HG02759 (cell line): ENCODE measurements at regions not wholly inside any gene's neighbourhood (a gene's known extent, or its start where the extent isn't known, plus 50 kb on each side); places are given as distances from the start of the nearest gene placed in this dataset.
"Not testable (repeated sequence)": the region's sequence is repeated elsewhere in the genome, so short reads cannot be mapped to it uniquely, and the experiment has no call there.

Experiments
- ATAC-seq: cut with Tn5 transposase; IDR thresholded peaks from one replicate; pipeline ENCODE4 v1.9.1; 2021; ENCODE audit warnings: mild to moderate bottlenecking, moderate library complexity; ENCODE audit not compliant: unreplicated experiment

DNA sequence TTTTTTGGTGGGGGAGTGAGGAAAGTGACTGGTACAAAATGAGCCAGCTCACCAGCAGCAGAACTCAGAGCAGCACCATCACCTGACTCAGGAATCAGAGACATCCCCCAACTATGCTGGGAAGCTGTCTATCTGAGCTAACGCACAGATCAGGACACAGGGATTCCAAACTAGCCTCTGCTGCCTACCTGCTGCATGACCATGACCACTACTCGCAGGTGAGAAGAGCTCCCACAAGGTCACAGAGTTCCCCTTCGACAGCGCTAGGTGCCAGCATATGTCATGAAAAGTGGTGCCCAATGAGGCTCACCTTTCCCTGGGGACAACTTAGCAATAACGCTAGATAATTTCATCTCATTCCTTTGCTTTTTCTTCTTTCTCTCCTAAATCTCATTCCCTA lies 662.6 kb upstream of the CPEB2 start:
- ATAC-seq: no peak

DNA sequence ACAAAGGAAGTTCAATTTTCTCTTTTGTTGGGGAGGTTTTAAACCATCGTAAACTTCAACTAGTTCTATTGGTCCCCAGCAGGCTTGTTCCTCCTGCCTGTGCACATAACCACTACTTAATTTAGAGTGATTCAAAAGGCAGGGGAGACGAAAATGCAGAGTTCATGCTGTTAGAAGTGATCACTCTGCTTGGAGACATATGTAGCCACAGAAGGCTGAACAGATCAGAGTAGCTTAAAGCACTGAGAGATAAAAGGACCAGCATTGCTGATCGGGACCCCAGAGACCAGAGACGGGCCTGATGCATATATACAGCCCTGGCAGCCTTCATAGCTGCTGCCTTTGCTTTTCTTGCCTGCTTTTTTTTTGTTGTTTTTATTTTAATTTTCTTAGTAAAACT lies 662.0 kb upstream of the CPEB2 start:
- ATAC-seq: no peak

DNA sequence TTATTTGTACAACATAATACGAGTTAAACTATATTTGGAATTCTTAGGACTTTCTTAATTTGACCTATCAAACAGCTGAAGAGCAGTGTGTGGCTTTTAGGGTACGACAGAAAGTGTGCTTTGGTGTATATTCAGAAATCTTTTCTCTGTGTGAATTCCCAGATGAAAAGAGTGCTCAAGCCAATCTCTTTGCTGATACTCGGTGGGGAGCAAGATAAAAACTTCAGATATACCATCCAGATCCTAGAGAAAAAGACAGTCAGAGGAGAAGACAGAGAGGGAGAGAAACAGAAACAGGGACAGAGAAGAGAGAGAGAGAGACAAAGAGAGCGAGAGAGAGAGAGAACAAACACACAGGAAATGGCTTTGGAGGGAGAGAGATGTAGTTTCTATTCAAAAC lies 658.3 kb upstream of the CPEB2 start:
- no peak for ATAC-seq

DNA sequence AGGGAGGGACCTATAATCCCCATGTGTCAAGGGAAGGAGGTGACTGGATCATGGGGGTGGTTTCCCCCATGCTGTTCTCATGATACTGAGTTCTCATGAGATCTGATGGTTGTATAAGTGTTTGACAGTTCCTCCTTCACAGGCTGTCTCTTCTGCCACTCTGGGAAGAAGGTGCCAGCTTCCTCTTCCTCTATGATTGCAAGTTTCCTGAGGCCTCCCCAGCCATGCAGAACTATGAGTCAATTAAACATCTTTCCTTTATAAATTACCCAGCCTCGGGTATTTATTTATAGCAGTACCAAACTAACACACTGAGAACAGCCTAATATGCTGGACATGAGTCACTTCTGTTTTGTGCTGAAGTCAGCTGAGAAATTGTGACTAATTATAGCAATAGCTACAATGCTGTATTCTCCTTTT lies 656.9 kb upstream of the CPEB2 start:
- ATAC-seq: no peak

DNA sequence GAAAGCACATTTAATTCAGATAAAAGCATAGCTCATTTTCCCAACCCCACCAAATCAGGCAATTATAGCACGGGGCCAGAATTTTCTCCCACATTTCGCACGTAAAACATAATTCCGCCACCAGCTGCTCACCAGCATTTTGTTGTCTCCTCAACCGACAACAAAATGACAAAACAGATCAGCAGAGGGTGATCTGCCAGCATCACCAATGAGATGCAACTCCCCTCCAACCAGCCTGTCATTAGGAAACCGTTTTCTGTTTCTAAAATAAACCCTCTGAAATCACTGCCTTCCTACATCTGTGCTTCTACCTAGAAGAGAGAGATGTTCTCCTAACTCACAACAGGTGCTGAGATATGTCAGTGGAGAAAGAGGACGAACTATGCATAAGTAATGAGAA lies 654.8 kb upstream of the CPEB2 start:
- no peak for ATAC-seq

DNA sequence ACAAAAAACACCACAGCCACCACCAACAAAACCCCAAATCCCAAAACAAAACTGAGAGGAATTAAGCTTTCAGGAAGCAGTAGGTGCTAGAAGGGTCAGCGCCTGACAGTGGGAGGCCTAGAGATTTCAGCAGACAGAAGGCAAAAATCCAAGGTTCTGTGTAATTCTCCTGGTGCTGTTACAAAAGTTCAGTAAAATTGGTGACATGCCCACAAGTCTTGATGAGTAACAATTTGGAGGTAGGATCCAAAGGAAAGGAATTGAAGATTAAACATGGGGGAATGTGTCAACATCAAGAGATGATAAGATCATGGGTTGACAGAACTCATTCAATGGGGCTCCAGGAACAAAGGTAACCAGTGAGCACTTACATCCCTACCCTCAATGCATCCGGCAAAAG lies 653.8 kb upstream of the CPEB2 start:
- no peak for ATAC-seq

DNA sequence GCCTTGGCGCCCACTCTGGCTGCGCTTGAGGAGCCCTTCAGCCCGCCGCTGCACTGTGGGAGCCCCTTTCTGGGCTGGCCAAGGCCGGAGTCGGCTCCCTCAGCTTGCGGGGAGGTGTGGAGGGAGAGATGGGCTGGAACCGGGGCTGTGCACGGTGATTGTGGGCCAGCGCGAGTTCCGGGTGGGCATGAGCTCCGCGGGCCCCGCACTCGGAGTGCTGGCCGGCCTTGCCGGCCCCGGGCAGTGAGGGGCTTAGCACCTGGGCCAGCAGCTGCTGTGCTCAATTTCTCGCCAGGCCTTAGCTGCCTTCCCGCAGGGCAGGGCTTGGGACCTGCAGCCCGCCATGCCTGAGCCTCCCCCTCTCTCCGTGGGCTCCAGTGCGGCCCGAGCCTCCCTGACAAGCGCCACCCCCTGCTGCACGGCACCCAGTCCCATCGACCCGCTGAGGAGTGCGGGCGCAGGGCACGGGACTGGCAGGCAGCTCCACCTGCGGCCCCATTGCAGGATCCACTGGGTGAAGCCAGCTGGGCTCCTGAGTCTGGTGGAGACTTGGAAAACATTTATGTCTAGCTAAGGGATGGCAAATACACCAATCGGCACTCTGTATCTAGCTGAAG lies 643.6 kb upstream of the CPEB2 start:
- not testable (repeated sequence) for ATAC-seq

DNA sequence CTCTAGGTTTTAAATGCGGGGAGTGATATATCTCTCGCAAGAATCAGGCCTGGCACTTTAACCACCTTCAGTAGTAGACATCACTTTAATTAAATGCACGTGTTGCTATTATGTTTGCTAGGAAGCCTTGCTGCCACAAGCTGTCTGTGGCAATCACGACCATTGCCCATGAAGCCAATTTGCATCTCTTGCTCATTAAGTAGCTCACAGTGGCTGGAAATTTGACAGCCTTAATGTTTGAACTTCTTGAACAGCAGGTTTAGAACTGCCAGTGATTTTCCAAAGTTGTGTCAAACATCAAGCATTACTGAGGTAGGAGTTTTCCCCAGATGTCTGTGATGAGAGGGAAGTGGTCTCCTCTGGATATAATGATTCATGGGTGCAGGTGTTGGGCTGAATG lies 642.3 kb upstream of the CPEB2 start:
- ATAC-seq: no peak

DNA sequence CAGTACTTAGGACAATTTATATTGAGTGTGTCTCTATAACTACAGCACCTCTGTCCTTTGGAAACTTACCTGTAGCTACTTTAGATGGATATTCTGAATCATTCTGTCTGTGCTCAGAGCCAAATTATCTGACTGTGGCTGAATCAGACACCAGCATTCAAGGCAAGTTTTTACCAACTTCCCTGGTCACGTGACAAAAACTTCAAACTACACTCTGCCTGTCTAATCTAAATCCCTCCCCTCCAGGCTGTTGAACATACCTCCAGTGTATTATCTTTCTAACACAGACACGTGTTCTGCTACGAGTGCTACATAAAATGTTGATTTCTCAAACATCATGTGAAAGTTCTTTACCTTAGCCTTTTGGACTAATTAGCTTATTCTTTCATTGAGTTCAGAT lies 641.2 kb upstream of the CPEB2 start:
- ATAC-seq: no peak

DNA sequence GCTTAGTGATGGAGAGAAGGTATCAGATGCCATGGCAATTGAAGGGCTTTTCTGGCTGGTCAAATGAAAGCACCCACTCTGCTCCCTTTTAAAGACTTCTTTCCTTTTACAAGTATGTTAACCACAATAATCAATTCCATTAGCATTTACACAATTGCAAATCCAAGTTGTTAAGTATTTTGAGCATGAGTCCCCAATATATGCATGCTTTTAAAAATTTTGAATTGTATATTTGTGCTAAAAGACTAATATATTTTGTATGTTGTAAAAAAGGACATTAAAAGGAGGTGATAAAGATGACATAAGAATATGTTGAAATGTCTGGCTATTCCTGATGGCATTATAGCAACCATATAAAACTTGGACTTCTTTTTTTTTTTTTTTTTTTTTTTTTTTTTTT lies 639.9 kb upstream of the CPEB2 start:
- no peak for ATAC-seq

DNA sequence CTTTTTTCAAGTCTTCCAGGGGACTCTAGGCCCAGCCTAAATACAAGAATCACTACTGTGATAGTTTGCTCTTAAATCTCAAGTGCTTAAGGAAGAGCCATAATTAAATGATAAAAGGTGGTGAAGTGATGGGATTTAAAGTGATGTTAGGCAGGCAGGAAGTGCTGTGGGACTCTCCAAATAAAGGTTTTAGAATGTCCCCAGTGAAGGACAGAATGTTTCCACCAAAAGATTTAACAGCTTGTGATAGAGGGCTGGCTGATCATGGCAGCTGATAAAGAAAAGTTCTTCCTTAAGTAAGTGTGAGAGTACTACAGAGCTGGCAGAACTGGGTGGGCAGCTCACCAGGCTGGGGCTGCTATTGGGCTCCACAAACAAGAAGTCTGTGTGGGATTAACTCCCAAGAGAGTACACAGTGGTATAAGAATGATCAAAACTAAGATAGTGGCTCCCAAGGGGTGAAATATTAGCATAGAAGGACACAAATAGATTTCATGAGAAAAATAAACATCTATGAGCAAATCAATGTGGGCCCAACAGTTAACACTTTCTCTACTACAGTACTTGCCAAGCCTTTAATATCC lies 637.2 kb upstream of the CPEB2 start:
- ATAC-seq: no peak

DNA sequence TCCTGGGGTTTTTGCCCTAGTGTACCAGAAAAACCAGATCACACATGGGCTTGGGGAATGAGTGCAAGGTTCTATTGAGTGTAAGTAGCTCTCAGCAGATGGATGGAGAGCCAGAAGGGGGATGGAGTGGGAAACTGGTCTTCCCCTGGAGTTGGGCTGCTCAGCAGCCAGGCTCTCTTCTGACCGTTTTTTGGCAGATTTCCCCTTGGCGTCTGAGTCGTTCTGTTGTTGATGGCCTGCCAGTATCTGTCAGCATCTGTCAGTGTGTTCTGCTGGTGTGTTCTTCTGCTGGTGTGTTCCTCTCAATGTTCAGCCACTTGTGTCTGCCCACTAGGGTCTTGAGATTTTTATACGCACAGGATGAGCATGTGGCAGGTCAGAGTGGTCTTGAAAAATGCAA lies 633.9 kb upstream of the CPEB2 start:
- ATAC-seq: no peak

DNA sequence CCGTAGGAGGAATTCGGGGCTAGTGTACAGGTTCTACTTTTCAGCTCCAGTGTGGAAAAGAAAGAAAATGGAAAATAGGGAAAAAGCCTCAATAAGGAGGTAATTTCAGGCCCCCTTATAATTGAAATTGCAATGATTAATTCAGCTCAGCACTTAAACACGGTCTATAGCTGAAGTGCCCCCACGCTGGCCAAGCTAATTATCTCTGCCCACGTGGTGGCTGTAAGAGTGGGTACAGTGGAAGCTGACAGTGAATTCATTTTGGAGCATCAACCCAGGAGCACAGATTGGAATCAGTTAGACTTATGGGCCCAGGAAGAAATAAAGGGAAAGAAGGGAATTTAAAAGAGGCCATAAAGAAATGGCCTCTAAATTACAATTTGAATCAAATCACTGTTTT lies 631.1 kb upstream of the CPEB2 start:
- no peak for ATAC-seq

DNA sequence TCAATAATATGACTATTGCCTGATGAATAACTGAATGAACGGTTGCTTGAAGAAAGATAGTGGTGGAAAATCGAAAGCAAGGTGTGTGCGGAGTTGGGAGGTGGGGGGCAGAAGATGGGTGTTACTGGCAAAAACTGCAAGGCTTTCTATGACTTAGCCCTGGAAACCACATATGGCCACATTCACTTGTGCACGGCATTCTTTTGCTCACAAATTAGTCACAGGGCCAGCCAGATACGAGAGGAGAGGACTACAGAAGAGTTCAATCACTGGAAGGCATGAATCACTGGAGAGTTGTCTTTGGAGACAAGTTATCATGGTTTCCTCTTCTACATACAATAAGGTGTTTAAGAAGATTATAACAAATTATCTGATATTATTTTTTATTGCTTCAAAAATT lies 626.5 kb upstream of the CPEB2 start:
- no peak for ATAC-seq

DNA sequence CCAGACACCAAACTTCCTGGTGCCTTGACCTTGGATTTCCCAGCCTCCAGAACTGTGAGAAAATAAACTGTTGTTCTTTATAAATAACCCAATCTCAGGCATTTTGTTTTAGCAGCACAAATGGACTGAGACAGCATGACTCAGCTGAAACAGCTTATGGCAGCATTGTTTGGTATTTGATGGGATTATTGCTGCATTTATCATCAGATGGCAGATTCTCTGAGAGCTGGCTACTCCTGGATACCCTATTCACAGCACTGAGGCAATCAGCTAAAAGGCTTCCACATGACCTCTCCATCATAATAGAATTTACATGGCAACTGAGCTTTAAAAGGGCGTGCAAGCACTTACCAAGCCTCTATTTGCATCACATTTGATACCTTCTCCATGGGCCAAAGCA lies 623.1 kb upstream of the CPEB2 start:
- ATAC-seq: no peak

DNA sequence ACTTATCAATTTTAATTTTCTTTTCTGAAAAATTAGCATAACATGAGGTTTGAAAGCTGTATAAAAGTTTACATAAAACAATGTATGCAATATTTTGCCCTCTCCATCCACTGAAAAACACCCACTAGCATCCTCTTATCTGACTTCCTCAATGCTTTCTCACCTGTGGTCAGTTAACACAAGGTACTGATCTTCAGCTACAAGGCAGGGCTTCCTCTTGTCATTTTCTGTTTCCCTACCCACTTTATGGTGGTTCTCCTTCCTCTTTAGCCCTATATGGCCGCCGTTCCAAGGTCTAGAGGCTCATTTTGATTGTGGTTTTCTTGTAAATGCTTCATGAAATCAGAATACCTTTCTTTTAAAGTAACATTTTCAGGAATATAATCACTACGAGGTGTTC lies 618.6 kb upstream of the CPEB2 start:
- no peak for ATAC-seq

DNA sequence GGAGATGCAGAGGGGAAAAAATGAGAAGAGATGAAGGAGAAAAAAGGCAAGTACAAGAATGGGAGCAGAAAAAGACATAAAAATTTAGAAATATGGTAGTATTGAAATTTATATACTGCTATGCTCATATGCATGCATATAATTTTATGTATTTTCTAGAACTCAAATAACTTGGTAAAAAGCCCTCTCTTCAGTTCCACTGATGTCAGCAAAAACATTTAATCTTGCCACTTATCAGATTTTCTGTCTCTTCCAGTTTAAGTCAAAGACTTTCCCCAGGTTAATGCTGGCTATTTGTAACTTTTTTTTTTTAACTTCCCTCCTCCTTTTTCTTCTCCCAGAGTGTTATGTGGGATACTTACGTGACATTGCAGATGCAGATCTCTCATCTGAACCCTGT lies 617.5 kb upstream of the CPEB2 start:
- ATAC-seq: no peak

DNA sequence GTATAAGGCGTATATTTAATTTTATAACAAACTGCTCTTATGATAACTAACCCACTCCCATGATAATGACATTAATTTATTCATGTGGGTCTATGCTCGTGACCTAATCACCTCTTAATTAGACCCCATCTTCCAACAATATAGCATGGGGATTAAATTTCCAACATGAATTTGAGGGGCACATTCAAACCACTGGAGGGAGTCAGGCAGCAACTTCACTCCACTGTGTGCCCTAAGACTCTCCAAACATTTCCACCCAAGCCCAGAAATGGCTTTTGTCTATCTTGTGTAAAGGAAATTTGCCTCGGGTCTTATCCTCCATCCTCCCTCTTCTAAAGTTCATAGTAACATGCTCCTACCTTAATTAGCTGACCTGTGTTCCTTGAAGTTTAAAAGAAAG lies 616.1 kb upstream of the CPEB2 start:
- ATAC-seq: no peak

DNA sequence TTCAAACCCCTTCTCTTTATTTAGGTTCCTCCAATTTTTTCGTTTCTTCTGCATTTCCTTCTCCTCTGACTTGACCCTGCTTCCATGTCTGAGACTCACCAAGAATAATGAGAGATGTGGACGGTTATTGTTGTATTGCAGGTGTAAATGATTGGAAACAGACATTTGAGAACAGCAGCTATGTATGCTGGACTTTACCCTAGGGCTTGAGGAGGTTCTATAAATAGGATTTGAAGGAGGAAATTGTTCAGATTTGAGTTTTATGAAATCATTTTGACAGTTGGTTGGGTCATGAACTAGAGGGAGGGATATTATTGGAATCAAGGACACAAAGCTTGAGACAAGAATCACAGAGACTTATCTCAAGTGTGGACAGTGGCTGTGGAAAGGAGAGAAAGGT lies 614.6 kb upstream of the CPEB2 start:
- ATAC-seq: no peak

DNA sequence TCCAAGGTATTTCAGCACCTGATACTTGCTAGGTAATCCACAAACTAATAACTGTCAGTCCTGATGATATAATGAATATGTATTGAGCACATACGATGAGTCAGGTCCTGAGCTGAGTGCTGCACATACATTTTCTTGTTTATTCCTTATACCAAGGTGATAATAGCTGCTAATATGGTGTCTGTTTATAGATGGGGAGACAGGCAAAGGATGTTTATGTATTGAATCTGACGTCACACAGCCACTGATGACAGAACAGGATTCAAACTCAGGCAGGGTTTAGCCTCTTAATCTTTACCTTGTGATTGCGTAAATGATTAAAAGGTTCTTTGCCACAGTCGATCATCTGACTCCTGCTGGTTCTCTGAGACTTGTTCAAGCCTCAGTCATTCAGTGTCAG lies 609.9 kb upstream of the CPEB2 start:
- no peak for ATAC-seq

DNA sequence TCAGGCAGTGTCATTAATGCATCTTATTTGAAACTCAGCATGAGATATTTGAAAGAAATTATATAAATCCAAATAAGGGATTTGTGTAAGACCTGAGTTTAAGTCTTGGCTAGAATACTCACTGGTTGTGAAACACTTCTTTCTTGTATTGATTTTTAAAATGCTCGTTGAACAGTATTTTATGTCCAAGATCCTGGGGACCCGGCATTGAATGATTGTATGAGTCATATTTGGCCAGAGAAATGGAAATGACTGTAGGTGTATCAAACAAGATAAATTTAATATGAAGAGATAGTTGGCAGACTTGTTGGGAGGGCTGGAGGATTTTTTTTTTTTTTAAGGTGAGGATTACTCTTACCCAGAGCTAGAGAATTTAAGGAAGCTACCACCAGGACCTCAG lies 606.1 kb upstream of the CPEB2 start:
- no peak for ATAC-seq

DNA sequence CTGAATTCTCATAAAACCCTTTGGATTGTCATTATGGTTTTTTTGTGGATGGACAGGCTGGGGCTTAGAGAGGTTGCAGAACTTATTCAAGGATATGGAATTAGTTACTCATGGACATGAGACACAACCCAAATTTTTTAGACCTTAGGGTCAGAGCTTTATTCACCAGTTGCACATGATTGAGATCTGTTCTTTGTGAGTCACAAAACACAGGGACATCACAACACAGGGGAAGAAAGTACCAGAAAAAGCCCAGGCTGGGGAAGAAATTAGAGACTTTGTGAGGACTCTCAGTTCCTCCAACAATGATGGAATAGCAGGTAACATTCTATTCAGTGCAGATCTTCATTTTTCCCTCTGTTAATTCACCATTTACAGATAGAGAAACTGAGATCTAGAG lies 602.4 kb upstream of the CPEB2 start:
- ATAC-seq: no peak

DNA sequence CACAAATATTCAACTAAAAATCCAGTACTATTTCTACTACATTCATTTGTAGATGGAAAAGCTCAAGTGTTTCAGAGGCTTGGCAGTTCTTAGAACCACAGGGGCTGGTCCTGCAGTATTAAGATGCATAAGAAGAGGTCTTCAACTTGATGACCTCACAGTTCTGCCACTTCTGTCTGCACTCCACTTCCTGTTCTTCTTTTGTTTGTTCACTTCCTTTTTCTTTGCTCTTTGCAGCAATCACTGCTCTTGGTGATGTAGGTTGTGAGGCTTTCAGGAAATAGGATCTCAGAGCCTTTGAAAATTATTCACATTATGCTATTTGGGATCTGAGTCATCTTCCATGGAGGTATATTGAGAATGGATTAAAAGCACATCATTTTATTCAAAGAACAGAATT lies 602.0 kb upstream of the CPEB2 start:
- ATAC-seq: no peak
